WTC11 (cell line): ENCODE measurements at regions not wholly inside any gene's neighbourhood (a gene's known extent, or its start where the extent isn't known, plus 50 kb on each side); places are given as distances from the start of the nearest gene placed in this dataset.

Source experiments
- CTCF ChIP-seq: fragments of 200-600 bp; IDR thresholded peaks from 2 replicates; pipeline ENCODE4 v1.8.0; 2022; ENCODE audit warnings: antibody characterized with exemption
- E2F5 ChIP-seq: sonication (generic); formaldehyde crosslinking; IDR thresholded peaks from 2 replicates; pipeline ENCODE4 v1.8.1; 2022; ENCODE audit warnings: mild to moderate bottlenecking, moderate library complexity, missing genetic modification reagents
- TCF7 ChIP-seq: sonication (generic); formaldehyde crosslinking; IDR thresholded peaks from 2 replicates; pipeline ENCODE4 v1.8.0; 2022; ENCODE audit warnings: mild to moderate bottlenecking, low read depth, missing genetic modification reagents, moderate library complexity
- ZNF138 ChIP-seq: sonication (generic); formaldehyde crosslinking; conservative IDR thresholded peaks from 2 replicates; pipeline ENCODE4 v1.8.1; 2022; ENCODE audit warnings: mild to moderate bottlenecking, moderate library complexity, missing genetic modification reagents

GRCh38 chr3:145134738-145135137 is 1026.2 kb downstream of the PLOD2 start:
- TF ChIP-seq TCF7 (no peak), CTCF (no peak), ZNF138 (CRISPR knock-in tag) (no peak), E2F5 (CRISPR knock-in tag) (no peak)
